Lower leg skin (tissue), 3 donors: ENCODE measurements at regions not wholly inside any gene's neighbourhood (a gene's known extent, or its start where the extent isn't known, plus 50 kb on each side); places are given as distances from the start of the nearest gene placed in this dataset.

Source experiments
- POLR2A ChIP-seq, 2 donors: fragments of 450-650 bp; IDR thresholded peaks; one replicate each; pipeline ENCODE4 v1.6.1; 2016 to 2017; ENCODE audit warnings: antibody characterized with exemption in 2 of 2, mild to moderate bottlenecking in 1 of 2, moderate library complexity in 1 of 2
- TF ChIP-seq, protein P1 (sequence below), 3 donors: fragments of 450-650 bp; IDR thresholded peaks; one replicate each; pipeline ENCODE4 v1.5.1; 2016; ENCODE audit warnings: antibody characterized with exemption in 3 of 3, mild to moderate bottlenecking in 3 of 3, moderate library complexity in 2 of 3

DNA sequence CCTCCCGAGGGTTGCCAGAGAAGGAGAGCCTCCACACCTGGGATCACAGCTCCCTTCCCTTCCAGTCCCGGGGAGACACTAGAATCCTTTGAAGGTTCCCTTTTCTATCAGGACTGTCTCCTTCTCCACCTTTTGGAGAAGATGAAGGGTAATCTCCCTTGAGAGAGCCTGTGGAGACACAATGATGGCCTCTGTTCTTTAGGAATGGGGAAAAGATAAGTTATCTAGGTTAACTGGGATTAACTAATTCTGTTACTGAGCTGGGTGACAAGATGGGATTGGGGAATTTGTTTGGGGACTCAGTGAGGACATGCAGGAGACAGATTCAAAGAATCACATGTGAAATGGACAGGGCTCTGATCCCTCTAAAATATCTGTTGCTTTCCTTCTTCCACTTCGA is 181.1 kb upstream of the BMPER start:
- TF ChIP-seq, protein P1, sequence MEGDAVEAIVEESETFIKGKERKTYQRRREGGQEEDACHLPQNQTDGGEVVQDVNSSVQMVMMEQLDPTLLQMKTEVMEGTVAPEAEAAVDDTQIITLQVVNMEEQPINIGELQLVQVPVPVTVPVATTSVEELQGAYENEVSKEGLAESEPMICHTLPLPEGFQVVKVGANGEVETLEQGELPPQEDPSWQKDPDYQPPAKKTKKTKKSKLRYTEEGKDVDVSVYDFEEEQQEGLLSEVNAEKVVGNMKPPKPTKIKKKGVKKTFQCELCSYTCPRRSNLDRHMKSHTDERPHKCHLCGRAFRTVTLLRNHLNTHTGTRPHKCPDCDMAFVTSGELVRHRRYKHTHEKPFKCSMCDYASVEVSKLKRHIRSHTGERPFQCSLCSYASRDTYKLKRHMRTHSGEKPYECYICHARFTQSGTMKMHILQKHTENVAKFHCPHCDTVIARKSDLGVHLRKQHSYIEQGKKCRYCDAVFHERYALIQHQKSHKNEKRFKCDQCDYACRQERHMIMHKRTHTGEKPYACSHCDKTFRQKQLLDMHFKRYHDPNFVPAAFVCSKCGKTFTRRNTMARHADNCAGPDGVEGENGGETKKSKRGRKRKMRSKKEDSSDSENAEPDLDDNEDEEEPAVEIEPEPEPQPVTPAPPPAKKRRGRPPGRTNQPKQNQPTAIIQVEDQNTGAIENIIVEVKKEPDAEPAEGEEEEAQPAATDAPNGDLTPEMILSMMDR (IDR thresholded peaks at IDR 0.05): no peak
- TF ChIP-seq POLR2A (IDR thresholded peaks at IDR 0.05): no peak
